GM19035 (cell line): ENCODE measurements at regions not wholly inside any gene's neighbourhood (a gene's known extent, or its start where the extent isn't known, plus 50 kb on each side); places are given as distances from the start of the nearest gene placed in this dataset.

Source experiments
- ATAC-seq: cut with Tn5 transposase; IDR thresholded peaks from one replicate; pipeline ENCODE4 v1.9.1; 2021; ENCODE audit not compliant: unreplicated experiment

DNA sequence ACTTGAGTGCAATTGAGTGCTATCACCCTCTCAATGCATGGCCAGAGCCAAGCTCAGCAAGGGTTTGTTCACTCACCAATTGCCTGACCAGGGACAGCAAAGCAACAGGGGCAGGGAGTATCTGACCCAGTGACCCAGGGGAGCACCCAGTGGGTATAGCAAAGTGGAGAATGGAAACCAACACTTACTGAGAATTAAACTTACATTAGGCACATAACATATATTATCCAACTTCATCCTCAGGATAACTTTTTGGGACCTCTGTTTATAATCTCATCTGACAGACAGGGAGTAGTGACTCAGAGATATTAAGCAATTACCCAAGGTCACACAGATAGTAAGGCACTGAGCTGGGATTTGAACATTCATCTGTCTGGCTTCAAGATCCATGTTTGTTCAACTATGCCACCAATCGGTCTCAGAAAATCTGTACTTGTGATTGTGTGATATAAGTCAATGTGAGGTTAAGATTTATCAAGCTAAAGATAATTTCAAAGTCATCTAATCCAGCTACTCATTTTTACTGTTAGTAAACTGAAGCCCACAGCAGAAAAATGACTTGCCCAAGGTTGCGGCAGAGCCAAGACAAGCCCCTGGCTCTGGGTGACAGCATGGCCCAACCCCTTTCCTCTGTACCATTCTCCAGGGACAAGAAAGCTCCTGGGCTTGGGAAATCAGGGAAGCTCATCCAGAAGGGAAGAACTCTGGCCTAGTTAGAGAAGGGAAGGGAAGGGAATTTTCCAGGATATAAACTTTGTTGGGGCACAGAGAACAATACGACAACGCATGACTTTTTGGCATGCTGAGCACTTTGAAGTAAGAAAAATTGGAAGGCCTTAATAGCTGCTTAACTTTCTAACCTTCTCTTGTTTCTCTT, 138.0 kb upstream of the SMAD3 start:
- ATAC-seq, result no peak

GRCh38 chr15:66928101-66928500, 137.3 kb upstream of the SMAD3 start:
- ATAC-seq, result no peak

- no peak for ATAC-seq
These were observed 136.6 kb upstream of the SMAD3 start for GRCh38 chr15:66928784-66929183.

- no peak for ATAC-seq
These were observed 135.5 kb upstream of the SMAD3 start for GRCh38 chr15:66929843-66930402.

GRCh38 chr15:66931768-66932633, 133.4 kb upstream of the SMAD3 start:
- ATAC-seq, result no peak

DNA sequence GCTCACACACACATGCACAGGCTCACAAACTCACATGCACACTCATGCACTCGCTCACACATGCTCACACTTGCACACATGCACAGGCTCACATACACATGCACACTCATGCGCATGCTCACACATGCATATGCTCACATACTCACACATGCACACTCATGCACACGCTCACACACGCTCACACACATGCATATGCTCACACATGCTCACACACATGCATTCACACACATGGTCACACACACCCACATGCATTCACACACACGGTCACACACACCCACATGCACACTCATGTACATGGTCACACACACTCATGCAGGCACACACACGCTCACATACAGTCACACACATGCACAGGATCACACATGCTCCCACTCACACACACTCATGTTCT, 132.8 kb upstream of the SMAD3 start:
- no peak for ATAC-seq

DNA sequence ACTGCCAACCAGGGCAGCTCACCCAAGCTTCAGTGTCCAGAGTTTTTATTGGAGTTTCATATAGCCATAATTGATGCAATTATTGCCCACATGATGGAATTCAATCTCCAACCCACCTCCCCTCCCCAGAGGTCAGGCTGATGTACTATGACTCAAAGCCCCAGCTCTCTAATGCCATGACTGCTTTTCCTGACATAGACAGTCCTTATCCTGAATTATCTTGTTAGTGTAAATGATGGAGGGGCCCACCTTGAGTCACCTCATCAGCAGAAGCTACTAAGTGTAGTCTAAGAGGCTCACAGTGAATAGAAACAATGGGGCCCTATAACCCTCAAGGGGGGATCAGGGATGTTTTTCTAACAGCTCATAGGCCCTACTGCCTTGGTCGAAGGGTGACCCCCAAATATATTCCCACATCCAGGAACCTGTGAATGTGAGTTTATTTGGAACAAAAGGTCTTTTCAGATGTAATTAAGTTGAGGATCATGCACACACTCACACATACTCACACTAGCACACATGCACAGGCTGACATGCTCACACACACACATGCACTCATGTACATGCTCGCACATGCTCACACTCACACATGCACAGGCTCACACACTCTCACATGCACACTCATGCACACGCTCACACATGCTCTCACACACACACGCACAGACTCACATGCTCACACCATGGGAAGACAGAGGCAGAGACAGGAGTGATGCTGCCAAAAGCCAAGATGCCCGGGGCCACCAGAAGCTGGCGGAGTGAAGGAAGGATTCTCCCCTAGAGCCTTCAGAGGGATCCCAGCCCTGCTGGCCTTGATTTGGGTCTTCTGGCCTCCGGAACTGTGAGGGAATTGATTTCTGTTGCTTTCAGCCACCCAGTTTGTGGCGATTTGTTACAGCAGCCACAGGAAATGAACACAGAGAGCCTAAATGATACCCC, 131.2 kb upstream of the SMAD3 start:
- ATAC-seq, result no peak

- no peak for ATAC-seq
These were observed 130.4 kb upstream of the SMAD3 start for GRCh38 chr15:66934868-66935520.

DNA sequence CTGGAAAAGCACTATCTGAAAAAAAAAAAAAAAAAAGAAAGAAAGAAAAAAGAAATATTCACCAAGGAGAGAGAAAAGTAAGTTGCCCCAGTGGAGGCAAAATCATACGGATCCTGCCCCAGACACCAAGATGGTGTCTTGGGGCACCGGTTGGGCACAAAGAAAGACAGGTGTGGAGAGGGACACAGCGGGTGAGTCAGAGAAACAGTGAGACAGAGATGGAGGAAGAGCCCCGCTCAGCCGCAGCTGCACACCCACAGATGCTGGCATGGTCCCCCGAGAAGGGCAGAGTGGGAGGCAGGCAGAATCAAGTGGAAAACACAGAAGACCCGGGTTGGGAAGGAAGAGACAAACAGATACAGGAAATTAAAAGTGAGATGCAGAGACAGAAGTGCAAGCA, 129.7 kb upstream of the SMAD3 start:
- no peak for ATAC-seq

DNA sequence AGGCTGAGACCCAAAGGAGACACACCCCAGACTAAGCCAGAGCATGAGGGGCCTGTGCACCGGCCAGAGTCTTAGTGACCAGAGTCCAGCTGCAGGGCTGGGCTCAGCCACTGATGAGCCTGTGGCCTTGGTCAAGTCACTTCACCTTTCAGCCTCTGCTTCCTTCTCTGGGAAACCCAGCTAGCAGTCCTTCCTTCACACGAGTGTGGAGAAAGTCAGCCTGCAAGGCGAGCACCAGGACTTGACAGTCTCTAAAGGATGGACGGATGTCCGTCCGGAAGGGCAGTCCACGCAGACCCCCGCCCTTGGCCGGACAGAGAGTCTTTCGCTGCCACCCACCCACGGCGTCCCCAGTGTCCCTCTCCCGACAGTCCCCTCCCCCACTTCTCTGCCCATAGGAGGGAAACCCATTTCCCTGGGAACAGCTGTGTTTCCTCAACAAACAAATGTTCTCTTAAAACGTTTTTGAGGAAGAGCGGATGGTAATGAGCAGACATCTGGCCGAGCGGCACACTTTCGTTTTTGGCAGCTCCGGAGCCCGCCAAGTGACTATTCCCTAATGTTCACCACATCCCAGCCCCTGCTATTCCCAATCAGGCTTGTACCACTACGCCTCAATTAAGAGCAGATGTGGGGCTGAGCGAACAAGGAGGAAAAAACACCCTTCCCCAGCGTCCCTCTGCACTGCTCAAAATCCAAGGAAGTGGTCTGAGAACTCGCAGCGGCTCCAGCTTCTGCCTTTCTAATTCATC, 129.1 kb upstream of the SMAD3 start:
- no peak for ATAC-seq

- ATAC-seq, result no peak
These were observed 128.4 kb upstream of the SMAD3 start for GRCh38 chr15:66936861-66937582.

DNA sequence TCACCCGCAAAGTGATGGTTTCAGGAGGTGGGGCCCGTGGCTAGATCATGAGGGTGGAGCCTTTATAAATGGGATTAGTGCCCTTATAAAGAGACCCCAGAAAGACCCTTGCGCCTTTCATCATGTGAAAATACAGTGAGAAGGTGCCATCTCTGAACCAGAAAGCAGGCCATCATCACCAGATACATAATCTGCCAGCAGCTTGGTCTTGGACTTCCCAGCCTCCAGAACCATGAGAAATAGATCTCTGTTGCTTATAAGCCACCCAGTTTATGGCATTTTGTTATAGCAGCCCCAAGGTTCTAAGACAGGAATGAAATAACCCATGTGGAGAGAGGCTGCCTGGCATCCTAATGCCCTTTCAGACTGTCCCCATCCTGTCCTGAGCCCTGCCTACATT, 127.8 kb upstream of the SMAD3 start:
- no peak for ATAC-seq

GRCh38 chr15:66938114-66938830, 127.1 kb upstream of the SMAD3 start:
- no peak for ATAC-seq

GRCh38 chr15:66939016-66939415, 126.4 kb upstream of the SMAD3 start:
- no peak for ATAC-seq

DNA sequence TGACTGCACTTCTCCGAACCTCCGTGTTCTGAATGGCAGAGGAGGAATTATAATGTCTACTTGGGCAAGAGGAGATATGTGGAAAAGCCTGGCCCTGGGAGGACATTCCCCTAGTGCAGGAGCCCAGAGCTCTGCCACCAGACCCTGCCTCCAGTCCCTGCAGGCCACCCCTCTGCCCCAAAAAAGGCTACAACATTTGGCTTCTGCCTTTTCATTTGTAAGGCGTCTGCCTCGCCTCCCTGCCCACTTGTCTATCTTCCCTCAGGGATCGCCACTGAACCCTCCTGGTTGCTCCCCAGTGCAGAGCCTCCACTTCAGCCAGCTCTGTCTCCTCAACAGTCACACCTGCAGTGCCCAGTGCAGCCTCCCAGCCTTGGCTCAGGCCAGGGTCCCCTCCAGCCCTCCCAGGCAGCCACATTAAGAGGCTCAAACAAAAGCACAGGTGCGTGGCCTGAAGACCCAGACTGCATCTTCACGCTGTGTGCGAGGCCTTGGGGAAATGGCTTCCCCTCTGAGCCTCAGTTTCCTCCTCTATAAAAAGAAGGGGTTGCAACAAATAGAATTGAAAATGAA, 125.9 kb upstream of the SMAD3 start:
- ATAC-seq, result no peak

DNA sequence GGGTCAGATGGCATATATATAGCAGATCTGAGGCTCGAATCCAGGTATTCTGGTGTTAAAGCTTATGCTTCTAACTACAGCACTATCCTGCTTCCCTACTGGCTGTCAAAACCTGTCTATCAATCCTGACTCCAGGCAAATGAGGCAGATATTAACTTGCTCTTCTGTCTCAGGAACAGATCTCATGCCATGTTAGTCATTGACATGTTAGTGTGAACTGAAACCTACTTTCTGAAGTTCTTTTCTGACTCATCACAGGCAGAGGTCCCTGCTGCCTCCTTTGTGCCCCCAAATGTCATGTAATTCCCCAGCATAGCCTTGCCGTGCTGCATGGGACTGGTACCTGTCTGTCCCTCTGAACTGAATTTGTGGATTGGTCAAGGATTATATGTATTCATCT, 125.0 kb upstream of the SMAD3 start:
- peak; percentile 52 for ATAC-seq

DNA sequence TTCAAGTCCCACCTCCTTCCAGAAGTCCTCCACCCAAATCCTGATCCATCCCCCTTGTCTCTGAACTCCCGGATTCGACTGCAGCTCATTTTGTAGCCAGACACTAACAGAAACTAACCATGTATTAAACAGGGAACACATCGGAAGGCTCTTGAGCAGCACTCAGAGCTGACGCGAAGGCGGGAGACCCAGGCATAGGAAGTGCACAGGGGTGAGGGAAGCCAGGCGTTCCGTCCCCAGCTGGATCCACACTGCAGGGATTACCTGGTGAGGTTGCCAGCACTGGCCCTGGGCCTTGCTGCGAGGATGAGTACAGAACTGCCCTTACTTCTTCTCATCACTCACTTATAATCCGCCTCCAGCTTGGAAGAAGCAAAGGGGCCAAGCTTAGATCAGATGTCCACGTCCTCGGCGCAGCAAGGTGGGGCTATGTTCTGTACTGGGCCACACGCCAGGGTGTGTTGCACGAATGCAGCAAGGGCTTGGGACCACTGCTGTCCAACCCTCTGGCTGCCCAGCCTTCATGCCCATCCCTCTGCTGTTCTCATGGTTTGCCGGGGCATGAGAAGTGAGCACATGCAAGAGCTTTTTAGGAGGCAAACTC, 124.2 kb upstream of the SMAD3 start:
- ATAC-seq, result no peak
